ENCODE measurements at regions not wholly inside any gene's neighbourhood (a gene's known extent, or its start where the extent isn't known, plus 50 kb on each side); places are given as distances from the start of the nearest gene placed in this dataset.

DNA sequence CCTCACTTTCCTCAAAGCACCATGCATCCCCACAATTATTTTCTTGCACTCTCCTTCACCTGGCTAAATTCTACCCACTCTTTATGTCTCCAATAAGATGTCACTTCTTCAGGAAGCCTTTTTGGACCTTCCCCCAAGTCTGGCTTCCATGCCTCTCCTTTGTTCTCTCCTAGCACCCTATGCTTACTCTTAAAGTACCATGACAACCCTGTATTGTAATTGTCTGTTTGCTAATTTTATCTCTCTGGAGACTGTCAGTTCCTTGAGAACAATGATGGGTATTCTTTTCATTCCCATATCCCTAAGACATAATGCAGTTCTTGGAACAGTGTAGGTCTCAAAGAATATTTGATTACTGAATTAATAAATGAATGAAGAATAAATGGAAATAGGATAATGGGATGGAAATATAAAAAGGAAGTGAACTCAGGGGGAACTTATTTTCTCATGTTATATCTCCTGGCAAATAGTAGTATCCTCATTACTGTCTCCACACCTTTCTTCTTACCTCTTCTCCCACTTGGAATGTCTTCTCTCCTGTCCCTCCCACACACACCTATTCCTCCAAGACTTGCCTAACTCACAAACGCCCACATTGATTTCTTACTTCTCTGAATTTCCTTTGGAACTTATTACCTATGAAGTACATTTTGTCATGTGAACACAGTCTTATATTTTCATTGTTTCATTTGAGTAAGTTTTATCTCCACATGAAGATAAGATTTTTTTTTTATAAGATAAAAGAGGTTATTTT, 499.1 kb downstream of the NFIB start:
- Histone ChIP-seq H3K36me3 (ENCODE audit: control insufficient read depth in 2 of 2, insufficient read depth in 2 of 2, low read length in 1 of 2) (no peaks in the 10 kb centered on the region), H4K20me1 (ENCODE audit: control insufficient read depth, insufficient read depth) (no peaks in the 10 kb centered on the region), H3K4me2 (ENCODE audit: control insufficient read depth, insufficient read depth) (no peak overlapping the region), H3K79me2 (ENCODE audit: control insufficient read depth, insufficient read depth, low read length) (no peaks in the 10 kb centered on the region), H3K9ac (ENCODE audit: control insufficient read depth, insufficient read depth, low read length) (no peak overlapping the region), H3K4me3 (no peak overlapping the region), H3K27ac (ENCODE audit: control insufficient read depth, insufficient read depth) (no peak overlapping the region), H3K9me3 (replicated peaks; ENCODE audit: control insufficient read depth, insufficient read depth, low read length) (no peaks in the 10 kb centered on the region), H3K4me1 (ENCODE audit: control insufficient read depth, insufficient read depth, low read length) (no peaks in the 10 kb centered on the region), H2AFZ (ENCODE audit: control insufficient read depth, low read depth, low read length) (no peak overlapping the region), H3K27me3 (replicated peaks in 1 of 2; ENCODE audit: control insufficient read depth in 2 of 2, insufficient read depth in 2 of 2, low read length in 1 of 2) (no peaks in the 10 kb centered on the region)
- WGBS (ENCODE audit: insufficient coverage, insufficient replicate concordance, low lambda C conversion rate, missing lambda C conversion rate): 8% methylated on average over 1 of the region's 1 CpG
- SMC1A ChIA-PET (ENCODE audit: uncharacterized antibody, unreplicated experiment): no interaction called here
- POLR2A ChIA-PET: no interaction called here
- intact Hi-C loops (cut with micrococcal nuclease; ENCODE audit: unreplicated experiment) (no loop called here), in situ Hi-C loops (cut with MboI) (no loop called here)
- DNase-seq (ENCODE audit: low read depth, low spot score): no peak
- BruUV-seq (replicated peaks): no TSS peak
- RAD21 ChIA-PET (ENCODE audit: unreplicated experiment): no interaction called here
- FAIRE-seq: no peak
- ATAC-seq: no peak
- TF ChIP-seq, protein P1, sequence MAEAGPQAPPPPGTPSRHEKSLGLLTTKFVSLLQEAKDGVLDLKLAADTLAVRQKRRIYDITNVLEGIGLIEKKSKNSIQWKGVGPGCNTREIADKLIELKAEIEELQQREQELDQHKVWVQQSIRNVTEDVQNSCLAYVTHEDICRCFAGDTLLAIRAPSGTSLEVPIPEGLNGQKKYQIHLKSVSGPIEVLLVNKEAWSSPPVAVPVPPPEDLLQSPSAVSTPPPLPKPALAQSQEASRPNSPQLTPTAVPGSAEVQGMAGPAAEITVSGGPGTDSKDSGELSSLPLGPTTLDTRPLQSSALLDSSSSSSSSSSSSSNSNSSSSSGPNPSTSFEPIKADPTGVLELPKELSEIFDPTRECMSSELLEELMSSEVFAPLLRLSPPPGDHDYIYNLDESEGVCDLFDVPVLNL (IDR thresholded peaks at IDR 0.05; ENCODE audit: low read depth, low read length): no peak
- TF ChIP-seq POU2F2 (IDR thresholded peaks at IDR 0.05; ENCODE audit: borderline replicate concordance, low read depth, low read length) (no peak), TBL1XR1 (IDR thresholded peaks at IDR 0.05; ENCODE audit: low read depth, low read length) (no peak)
- CTCF ChIA-PET: no interaction called here

DNA sequence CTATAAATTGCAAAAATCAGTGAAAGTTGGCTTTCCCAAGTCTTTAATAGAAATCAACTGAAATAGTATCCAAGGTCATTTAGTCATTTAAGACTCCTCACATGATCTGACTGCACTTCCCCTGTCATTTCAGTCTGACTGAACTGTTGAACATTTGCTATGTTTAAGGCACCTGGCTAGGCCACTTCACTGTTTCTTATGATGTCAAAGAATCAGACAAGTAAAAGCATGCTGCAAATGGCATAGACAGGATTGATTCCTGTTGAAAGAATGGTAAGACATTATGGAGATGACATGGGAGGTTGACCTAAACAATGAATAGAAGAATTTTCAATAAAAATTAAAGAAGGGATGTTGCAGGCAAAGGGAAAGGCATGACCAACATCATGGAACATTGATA, 502.1 kb downstream of the NFIB start:
- DNase-seq (ENCODE audit: low read depth, low spot score) (no peak), ATAC-seq (no peak), FAIRE-seq (no peak)
- ChIA-PET SMC1A (ENCODE audit: uncharacterized antibody, unreplicated experiment) (no interaction called here), POLR2A (no interaction called here), RAD21 (ENCODE audit: unreplicated experiment) (no interaction called here), CTCF (interaction anchor here (0.7 kb wide), 1 partner anchor 190 kb away, joined by 3 read pairs; no protein-coding TSS in a partner anchor)
- H3K27ac ChIP-seq (ENCODE audit: control insufficient read depth, insufficient read depth): no peak overlapping the region
- in situ Hi-C loops (cut with MboI) (no loop called here), intact Hi-C loops (cut with micrococcal nuclease; ENCODE audit: unreplicated experiment) (no loop called here)
- no peaks in the 10 kb centered on the region for H3K36me3 ChIP-seq (ENCODE audit: control insufficient read depth in 2 of 2, insufficient read depth in 2 of 2, low read length in 1 of 2)
- no peaks in the 10 kb centered on the region for H3K4me1 ChIP-seq (ENCODE audit: control insufficient read depth, insufficient read depth, low read length)
- H3K79me2 ChIP-seq (ENCODE audit: control insufficient read depth, insufficient read depth, low read length): no peaks in the 10 kb centered on the region
- H3K9me3 ChIP-seq (replicated peaks; ENCODE audit: control insufficient read depth, insufficient read depth, low read length): no peaks in the 10 kb centered on the region
- no peak overlapping the region for H3K4me3 ChIP-seq
- no peaks in the 10 kb centered on the region for H4K20me1 ChIP-seq (ENCODE audit: control insufficient read depth, insufficient read depth)
- BruUV-seq (replicated peaks): no TSS peak
- no peak overlapping the region for H3K4me2 ChIP-seq (ENCODE audit: control insufficient read depth, insufficient read depth)
- no peaks in the 10 kb centered on the region for H3K27me3 ChIP-seq (replicated peaks in 1 of 2; ENCODE audit: control insufficient read depth in 2 of 2, insufficient read depth in 2 of 2, low read length in 1 of 2)
- H3K9ac ChIP-seq (ENCODE audit: control insufficient read depth, insufficient read depth, low read length): no peak overlapping the region
- no peak overlapping the region for H2AFZ ChIP-seq (ENCODE audit: control insufficient read depth, low read depth, low read length)
- TF ChIP-seq IKZF1 (conservative IDR thresholded peaks at IDR 0.05) (no peak), TBL1XR1 (IDR thresholded peaks at IDR 0.05; ENCODE audit: low read depth, low read length) (no peak), NFYA (IDR thresholded peaks at IDR 0.05; ENCODE audit: borderline replicate concordance, low read depth, low read length) (no peak), PML (IDR thresholded peaks at IDR 0.05; ENCODE audit: low read length) (no peak), ATF2 (IDR thresholded peaks at IDR 0.05; ENCODE audit: low read length) (no peak), IRF3 (IDR thresholded peaks at IDR 0.05) (no peak), PKNOX1 (IDR thresholded peaks at IDR 0.05) (no peak), JUND (IDR thresholded peaks at IDR 0.05; ENCODE audit: low read depth, low read length) (no peak)
